Dedifferentiated amniotic fluid mesenchymal stem cell (primary cell): ENCODE measurements at regions not wholly inside any gene's neighbourhood (a gene's known extent, or its start where the extent isn't known, plus 50 kb on each side); places are given as distances from the start of the nearest gene placed in this dataset.

Source experiments
- DNase-seq: peaks from one replicate; pipeline ENCODE4 v3.0.0-alpha.2; 2016; ENCODE audit errors: extremely low spot score

DNA sequence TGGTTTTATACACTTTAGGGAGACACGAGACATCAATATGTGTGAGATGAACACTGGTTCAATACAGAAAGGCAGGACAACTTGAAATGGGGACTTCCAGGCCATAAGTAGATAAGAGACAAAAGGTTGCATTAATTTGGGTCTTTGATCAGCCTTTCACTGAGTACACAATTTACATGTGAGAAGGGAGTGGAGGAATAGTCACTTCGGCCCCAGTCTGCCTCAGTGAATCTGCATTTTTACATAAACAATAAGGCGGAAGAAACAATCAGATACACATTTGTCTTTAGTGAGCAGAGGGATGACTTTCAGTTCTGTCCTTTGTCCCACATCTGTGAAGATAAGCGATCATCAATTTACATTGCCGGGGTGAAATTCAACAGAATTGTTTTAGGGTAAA is 104.3 kb upstream of the ARL4C start:
- DNase-seq: no peak

DNA sequence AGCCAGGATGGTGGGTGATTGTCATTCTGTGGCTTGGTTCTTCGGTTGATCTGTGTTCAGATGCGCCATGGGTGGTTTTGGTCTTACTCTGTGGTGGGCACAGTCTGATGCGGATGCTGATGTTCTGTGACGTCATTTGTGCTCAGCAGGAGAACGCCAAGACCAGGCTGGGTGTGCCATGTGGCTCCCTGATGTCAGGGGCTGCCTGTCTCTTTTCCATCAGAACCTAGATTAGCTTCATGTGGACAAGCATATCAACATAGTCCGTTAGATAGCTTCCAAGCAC is 100.6 kb upstream of the ARL4C start:
- DNase-seq: no peak

DNA sequence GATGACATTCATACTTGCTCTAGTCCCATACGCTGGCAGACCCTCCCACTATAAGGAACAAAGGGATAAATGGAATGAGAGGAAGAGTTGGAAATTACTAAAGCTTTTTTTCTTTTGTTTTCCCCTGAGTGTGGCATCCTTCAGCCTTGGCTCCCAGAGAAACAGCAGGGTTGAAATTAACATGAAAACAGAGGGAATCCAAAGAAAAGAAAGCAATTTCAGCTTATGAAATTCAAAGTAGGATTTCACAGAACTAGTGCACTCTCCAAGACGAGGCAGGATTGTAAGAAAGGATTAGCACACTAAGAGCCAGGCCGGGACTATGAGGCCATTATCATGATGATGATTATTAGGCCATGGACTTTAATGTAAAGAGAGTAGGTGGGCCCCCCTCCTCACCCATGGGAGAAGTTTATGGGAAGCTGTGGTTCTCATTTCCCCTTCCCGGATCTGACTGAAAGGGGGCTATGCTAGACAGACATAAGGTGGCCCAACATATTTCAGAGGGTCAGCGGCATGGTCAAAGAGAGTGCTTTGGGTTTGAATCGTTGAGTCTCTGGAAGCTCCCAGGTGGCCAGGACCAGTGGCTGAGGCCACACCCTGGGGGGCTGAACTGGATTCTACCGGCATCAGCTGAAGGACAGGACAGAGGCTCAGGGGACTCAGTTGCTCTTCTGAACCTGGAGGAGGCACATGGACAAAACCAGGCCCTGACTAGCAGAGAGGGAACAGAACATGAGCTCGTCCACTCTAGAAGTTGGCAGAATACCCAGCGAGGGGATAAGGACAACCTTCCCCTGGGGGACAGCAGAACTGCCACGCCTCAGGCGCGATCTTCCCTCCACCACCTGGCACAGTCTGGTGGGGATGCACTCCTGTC is 100.1 kb upstream of the ARL4C start:
- DNase-seq: no peak

DNA sequence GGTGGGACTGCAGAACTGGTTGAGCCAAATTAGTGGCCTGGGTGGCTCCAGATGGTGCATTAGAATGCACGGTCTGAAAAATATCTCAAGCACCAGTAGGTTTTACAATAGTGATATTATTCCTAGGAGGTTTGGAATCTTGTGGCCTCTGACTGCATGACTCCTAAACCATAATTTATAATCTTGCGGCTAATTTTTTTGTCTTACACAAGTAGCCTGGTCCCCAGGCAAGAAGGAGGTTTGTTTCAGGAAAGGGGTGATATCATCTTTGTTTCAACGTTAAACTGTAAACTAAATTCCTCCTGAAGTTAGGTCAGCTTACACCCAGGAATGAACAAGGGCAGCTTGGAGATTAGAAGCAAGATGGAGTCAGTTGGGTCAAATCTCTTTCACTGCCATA is 98.9 kb upstream of the ARL4C start:
- no peak for DNase-seq

DNA sequence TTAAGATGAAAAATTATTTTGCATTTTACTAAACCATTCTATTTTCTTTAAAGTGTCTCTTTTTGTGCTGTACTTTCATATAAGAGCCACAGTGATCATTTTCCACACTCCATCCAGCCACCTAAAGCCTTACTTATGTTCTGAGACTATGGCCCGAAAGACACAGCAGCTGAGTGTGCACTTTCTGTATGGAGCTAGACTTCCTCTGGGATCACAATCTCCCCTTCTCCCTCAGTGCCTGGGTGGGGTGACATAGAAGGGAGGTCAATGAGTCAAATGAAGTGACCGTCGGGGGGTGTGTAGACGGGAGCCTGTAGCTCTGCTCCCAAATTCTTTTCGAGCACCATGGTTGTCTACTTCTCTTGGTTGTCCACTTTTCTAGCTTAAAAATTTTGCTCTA is 97.8 kb upstream of the ARL4C start:
- no peak for DNase-seq

DNA sequence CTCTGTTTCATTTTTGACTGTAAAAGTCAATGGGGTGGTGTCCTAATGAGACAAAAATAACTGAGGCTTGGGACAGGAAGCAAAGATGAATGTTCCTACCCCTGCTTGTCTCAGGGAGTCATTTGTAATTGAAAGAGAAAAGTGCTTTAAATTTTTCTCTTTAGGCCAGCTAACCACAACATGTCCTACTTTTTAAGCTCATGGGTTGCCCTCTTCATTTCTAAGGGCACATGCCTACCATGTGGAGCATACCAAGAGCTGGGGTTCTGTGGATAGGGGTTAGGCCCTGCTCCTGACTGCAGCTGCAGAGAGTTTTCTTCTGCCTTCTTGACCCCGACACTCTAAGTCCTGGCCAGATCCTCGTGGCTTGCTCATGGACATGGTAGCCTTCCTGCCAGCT is 96.8 kb upstream of the ARL4C start:
- no peak for DNase-seq

DNA sequence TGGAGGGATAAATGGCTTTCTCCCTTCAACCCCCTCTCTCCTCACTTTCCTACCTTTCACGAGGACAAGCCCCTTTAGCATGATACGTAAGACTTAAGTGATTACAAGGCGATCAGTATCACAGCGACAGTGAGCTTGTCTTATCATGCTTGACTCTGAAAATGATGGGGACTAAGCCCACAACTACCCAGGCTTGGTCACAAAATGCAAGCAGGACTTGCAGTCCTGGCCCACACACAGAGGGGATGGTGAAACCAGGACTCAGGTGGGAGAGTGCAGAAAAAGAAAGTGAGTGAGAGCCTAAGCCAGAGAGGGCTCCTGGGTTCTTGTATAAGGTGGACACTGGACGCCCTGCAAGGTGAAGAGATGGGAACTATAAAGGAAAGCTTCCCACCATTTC is 95.7 kb upstream of the ARL4C start:
- no peak for DNase-seq

DNA sequence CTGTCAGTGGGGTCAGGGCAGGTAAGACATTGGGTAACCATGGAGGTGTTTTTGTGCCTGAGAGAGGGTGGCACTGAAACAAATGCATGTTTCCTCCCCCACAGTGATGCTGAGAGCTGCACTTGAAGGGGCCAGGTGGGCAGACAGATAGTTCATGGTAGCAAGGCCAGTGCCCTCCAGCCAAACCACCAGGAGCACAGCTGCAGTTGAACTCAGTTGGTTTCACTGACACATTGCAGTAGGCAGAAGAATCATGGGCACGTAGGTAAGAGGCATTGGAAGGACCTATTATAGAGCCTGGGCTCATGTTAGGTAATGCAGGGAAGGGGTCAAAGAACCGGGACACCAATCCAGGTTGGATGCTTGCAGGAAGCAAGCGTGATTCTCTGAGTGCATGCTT is 93.2 kb upstream of the ARL4C start:
- DNase-seq: no peak

DNA sequence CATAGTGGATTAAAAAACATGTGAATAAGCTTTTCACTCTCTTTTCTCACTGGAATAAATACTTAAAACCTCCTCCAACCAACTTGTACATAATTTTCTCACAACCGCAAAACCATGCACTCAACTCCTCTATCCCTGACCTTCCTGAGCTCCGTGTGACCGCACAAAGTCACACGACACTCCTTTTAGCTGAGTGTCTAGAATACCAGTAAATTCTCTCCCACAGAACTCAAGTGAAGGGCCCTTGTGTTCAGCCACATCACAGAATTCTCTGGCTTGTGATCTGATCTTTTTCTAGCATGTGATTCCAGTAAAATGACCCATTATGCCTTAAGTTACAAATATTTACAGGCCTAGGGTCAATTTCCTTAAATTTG is 91.2 kb upstream of the ARL4C start:
- no peak for DNase-seq

DNA sequence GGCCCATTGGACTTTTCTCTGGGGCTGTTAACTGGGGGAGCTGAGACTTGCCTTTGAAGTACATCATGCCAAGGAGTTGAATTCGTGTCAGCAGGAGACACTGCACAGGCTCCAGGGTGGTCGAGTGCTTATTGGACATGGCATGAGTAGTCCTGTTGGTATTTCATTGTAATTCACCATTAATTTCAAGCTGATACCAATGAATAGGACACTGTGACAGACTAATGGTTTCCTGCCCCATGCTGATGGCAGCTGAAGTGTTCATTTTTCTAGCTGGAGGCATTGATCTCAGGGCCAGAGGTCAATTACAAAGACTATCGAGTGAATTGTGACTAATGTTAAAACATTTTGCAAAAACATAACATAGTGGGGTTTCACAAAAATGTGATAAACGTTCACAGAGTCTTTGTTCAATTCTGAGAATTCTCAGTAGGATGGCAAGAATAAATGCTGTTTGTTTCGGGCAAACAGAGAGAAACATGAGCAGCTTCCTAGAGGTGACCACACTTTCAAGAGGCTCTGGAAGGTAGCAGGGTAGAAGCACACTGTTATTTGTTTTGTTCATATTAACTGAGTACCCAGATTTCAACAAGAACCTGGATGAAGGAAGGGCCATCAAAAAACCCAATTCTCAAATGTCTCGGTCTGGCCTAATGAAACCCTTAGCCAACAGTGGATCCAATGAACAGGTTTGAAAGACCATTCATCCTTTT is 90.6 kb upstream of the ARL4C start:
- no peak for DNase-seq

DNA sequence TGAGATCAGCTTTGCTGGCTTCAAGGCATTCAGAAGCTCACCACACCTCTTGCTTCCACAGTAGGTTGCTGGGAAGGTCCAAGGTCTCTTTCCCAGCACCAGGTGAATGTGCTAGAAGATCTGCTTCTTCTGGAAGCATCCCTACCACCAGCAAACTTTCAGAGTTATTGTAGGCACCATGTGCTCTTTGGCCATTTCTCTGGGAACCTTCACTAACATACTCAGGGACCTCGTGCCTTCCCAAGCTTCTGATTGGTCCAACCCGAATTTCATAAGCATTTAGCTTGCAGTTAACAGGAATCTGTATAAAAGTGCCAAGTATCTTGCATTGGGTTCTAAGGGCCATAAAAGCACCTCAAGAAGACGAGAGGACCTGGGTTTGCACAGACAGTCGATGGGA is 86.5 kb upstream of the ARL4C start:
- no peak for DNase-seq

DNA sequence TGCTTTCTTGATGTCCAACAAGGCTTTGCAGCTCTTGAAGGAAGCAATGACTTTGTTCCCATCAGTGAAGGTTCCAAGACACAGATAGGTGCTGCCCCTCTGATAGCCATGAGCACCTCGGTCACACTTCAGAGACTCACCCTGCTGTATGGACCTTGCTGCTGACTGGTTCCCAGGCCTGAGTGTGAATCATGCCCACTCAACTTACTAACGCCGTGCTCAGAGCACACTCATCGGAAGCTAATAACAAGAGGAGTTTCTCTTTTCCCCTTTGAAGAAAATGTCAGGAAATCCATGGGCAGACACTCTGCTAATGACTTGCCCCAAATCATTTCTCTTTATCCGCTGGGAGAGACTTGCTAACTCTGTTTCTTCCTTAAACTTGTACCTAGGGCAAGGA is 83.8 kb upstream of the ARL4C start:
- DNase-seq: no peak

DNA sequence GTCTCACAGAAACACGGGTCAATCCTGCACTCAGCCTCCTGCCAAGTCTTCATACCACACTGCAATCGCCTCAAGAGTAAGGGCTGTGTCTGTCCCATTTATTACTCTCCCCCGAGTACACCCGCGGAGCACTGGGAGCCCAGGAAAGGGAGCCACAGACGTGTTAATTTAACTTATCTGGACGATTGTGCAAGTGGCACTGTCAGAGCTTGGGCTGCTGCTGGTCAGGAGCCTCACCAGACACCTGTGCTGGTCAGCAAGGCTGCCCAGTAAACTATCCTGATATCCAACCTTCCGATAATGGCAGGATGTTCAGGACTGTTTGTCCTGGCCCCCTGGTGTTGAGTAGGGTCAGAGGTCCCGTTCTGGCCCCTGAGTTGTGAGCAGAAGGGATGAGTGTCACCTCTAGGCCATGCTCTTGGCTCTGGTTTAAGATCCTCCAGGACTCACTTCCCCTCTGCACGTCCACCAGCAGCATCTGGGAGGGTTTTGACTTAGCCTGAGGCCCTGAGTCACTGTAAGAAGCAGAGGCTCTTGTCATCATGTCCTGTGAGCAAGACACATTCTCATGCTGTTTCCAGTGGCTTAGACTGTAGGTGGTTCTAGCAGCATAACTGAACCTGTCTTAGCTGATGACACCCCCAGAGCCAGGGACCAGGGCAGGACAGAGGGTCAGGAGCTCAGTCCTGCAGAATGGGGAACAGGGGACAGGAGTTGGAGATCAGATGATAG is 82.5 kb upstream of the ARL4C start:
- DNase-seq: no peak

DNA sequence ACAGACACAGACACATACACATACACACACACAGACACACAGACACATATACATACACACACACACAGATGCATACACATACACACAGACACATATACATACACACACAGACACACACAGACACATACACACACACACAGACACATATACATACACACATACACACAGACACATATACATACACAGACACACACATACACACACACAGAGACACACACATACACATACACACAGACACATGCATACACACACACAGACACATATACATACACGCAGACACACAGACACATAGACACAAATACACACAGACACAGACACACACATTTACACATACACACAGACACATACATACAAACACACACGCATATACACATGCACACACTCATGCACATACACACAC is 81.5 kb upstream of the ARL4C start:
- DNase-seq: no peak

DNA sequence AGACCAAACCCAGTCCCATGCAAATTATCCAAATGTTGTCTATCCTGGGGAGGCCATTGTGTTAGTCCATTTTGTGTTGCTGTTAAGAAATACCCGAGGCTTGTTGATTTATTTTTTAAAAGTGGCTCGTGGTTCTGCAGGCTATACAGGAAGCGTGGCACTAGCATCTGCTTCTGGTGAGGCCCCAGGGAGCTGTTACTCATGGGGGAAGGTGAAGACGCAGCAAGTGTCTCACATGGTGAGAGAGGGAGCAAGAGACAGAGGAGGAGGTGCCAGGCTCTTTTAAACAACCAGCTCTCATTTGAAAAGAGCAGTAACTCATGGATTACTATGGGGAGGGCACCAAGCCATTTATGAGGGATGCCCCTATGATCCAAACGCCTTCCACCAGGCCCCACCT is 80.3 kb upstream of the ARL4C start:
- no peak for DNase-seq

DNA sequence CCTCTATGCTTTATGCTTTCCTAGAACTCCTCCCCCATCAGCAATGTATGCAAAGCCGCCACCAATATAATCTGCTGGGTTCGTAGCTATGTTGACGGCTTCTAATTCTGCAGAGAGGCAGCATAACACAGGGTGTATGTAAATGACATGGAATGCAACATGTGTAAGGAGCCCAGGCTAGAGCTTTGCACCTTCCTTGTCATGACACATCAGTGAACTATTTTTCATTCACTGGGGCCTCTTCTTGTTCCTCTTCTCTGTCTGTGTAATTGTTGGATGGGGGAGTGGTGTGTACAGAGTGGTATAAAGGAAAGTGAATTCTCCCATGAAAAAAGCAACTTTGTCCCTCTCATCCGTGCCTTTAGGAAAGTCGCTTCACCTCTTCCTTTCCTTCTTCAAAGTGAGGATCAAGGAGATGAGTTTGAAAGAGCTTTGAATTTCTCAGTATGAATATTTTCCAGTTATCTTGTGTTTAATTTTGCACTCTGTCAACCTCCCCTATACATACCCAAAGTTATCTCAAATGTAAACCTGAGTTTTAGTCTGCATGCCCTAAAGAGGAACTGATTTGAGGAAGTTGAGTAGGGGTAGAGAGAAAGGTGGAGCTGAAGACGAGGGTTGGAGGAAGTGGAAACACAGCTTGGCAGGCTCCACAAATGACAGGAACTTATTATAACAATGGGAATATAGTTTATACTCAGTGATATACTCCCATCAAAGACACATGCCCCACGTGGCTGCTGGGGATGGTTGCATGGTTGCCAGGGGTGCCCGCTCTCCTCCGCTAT is 74.9 kb upstream of the ARL4C start:
- no peak for DNase-seq

DNA sequence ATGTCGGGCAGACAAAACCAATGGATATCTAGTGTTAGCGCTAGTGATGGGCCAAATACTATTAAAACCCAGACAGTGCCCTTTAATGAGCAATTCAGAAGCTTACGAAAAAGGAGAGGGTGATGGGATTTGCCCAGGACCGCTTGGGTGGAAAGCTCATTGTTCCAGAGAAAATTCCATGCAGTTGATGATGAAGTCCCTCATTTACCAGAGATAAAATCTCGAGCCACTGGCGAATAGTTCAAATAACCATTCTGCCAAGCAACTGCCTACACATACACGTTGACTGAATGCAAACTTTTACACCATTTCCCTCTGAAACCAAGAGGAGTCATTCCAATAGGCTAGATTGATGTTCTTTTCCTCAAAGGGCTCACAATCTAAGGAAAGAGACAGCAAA is 73.6 kb upstream of the ARL4C start:
- DNase-seq: no peak

DNA sequence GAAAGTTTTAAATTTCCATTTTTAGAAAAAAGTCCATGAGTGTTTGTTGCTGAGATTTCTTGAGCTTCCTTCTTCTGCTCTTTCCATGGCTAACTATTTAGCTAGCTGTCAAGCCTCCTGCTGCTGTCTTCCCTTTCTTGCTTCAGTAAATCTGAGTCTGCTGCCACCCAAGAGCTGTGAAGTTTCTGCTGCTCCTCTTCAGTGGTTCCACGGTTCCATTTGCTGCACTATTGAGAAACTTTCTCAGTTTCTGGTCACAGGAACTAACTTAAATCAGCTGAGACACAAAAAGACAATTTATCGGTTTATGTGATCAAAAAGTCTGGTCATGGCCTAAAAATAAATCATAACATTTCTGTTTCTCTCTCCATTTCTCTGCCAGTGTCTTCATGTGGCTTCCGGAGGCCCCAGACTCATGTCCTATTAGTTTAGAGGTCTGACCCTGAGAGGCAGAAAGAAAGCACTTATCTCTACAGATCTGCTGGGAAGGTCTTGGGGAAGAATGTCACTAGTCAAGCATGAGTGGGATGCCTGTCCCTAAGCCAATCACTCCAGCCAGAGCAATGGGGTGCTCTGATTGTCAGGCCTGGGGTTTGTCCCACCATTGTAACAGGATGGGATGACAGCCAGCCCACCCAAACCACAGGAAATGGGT is 73.0 kb upstream of the ARL4C start:
- DNase-seq: no peak

DNA sequence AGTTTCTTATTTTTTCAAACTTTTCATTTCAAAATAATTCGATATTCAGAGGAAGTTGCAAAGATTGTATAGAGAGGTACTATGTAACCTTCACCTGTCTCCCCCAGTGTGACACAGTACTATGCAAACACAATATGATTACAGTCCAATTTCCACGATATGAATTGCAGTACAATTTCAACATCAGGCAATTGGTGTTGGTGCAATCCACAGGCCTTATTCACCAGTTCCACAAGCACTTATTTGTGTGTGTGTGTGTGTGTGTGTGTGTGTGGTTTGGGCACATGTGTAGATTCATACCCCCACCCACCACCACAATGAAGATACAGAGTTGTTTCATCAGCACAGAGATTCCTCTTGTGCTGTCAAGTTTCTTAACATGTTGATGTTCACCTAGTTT is 69.7 kb upstream of the ARL4C start:
- no peak for DNase-seq

DNA sequence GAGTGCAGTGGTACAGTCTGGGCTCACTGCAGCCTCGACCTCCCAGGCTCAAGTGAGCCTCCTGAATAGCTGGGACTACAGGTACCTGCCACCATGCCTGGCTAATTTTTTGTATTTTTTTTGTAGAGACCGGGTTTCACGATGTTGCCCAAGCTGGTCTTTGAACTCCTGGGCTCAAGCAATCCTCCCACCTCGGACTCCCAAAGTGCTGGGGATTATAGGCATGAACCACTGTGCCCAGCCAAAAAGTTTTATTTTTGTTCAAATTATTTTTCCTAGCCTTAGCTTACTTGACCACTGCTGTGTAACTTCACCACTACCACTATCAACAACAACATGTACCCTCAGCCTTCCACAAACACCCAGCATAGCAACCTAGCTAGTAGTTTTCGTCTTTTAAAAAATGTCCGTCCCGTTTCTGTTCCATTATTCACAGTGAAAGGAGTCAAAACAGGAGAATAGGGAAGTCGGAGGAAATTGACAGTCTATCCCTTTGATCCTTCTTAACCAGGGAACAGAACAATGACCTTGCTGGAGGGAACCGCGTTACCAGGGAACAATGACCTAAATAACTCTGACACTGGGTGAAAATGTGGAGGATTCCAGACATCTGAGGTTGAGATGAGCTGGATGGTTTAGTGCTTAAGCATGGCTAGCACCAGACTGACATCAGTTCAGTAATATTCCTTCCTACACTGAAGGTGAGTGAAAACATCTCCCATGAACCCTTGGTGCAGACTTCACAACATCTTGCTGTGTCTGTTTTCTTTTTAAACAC is 69.2 kb upstream of the ARL4C start:
- DNase-seq: no peak

DNA sequence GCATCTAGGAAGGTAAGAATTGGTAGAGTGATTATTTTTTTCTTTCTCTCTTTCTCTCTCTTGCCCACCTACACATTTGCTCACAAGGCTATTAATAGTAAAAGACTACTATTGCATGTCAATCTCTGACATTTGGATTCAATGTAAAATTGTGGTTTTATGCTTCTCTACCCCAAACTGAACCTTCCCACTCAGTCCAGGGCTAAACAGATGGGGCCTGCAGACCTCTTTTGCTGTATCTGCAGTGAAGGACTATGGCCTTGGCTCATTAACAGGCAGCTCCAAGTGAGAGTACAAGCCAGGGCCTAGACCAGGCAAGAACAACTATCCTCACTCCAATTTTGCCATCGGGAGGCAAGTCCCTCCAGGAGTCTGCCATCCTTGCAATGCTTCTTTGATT is 68.3 kb upstream of the ARL4C start:
- DNase-seq: peak; percentile 15
